ENCODE measurements at regions not wholly inside any gene's neighbourhood (a gene's known extent, or its start where the extent isn't known, plus 50 kb on each side); places are given as distances from the start of the nearest gene placed in this dataset.

DNA sequence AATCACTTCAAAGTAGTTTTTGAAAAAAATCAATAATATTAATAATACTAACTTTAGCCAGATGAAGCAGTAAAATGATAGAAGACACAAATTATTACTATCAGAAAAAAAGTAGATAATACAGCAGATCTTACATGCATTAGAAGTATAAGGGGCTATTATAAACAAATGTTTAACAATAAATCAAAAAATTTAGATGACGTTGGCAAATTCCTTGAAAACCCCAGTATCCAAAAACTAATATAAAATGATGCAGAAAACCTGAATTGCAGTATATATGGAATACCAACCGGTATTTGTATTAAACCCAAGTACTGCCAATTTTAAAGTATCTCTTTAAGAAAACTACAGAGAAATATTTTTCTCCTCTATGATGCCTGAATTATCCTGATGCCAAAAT, 573.3 kb upstream of the CTNND2 start:
- DNase-seq, result no peak

- no peak for DNase-seq
Observed at GRCh38 chr5:12467799-12468198, 563.6 kb upstream of the CTNND2 start.

DNA sequence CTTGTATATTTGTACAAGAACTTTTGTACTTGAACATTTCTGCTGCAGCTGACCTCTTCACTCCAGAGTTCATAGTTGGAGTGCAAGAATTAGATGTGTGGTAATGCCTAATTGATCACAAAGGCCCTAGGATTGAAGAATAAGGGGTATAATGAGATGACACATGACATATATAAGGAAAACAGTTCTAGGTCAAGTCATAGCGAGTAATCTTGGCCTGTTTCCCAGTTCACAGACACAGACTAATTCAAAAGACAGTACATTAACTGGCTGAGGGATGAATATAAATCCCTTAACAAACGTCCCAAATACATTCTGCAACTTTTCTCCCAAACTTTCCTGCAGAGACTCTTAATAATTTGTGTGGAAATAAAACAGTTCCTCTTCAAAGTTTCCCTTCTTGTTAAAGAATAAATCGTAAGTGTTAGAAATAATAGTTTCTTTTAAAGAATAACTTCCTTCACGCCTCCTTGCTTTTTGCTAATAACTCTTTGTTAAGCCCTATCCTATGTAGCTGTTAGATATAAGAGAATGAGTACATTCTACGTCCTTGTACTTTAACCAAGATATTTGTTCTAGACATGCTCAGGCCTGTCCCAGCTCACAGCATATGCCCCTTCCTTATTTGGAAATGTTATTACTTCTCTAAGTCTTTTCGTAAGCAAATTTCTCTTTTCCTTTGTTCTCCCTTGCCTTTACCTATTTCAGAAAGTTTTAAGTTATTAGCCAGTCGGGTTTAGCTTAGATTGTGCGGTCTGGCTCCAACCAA, 556.4 kb upstream of the CTNND2 start:
- DNase-seq, result no peak

GRCh38 chr5:12459326-12459725, 555.1 kb upstream of the CTNND2 start:
- DNase-seq, result no peak

- DNase-seq, result no peak
Observed at GRCh38 chr5:12419075-12419474, 514.8 kb upstream of the CTNND2 start.

DNA sequence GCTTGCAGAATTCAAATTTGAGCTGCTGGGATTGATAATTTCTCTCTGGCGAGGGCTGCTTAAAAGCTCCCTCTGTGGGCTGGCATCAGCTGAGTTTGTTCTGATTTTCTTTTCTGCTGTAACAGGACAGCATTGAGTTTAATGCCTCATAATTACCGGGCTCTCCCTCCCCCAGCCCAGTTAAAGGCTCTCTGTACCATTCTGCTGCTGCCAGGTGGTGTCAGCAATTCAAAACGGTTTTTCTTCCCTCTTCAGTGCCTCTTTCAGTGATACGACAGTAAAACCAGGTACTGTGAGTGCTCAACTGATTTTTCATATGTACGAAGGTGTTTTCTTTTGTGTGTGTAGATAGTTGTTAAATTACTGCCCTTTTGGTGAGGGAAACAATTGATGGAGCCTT, 509.3 kb upstream of the CTNND2 start:
- no peak for DNase-seq

DNA sequence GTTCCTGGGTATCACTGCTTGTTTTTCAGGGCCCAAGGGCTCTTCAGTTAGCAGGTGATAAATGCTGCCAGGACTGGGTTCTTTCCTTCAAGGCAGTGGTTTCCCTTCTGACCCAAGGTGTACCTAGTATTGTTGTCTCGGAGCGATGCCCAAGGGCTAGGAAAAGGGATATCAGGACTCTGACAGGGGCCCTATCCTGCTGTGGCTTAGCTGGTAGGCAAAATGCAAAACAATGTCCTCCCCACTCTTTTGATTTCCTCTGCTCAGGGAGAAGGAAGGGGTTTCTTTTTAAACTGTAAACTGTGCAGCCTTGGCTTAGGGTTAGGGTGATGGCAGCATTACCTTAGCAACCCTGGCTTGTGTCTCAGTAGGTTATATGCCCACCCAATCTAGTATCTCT, 508.8 kb upstream of the CTNND2 start:
- DNase-seq, result no peak

DNA sequence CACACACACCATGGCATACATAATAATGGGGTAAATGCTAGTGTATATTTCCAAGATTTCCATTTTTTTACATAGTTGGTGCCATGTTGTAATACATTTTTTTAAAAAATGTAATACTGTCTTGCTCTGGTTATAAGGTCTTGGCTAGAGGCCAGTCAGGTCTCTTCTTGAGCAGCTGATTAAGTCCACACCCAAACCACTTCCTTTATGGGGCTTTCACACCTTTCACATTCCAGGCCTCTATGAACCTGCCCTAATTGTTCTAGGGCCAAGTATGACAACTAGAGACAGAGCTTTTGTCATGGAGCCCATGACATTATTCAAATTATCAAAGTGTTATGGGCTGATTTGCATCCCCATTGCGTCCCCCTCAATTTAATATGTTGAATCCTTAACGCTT, 495.6 kb upstream of the CTNND2 start:
- DNase-seq, result no peak

GRCh38 chr5:12392246-12392645, 488.0 kb upstream of the CTNND2 start:
- DNase-seq, result no peak

DNA sequence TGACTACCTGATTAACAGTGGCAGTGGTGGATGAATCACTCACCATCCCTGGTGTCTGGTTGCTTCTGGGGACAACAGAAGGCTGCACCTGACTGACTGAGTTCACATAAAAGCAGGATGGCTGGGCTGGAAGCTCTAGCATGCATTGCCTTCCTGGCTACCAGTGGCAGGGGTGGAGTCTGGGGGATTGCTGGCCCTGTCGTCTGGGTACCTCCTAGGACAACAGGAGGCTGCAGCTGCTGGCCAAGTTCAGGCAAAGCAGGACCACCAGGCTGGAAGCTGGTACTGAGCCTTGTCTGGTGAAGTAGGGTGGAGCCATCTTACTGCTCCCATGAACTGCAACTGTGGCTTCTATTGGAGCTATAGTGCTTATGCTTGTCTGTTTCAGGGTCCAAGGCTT, 480.8 kb upstream of the CTNND2 start:
- DNase-seq, result no peak

- DNase-seq, result no peak
Observed at GRCh38 chr5:12384005-12384404, 479.8 kb upstream of the CTNND2 start.

- DNase-seq, result no peak
Observed at GRCh38 chr5:12367973-12368372, 463.7 kb upstream of the CTNND2 start.

GRCh38 chr5:12360218-12360617, 456.0 kb upstream of the CTNND2 start:
- no peak for DNase-seq

DNA sequence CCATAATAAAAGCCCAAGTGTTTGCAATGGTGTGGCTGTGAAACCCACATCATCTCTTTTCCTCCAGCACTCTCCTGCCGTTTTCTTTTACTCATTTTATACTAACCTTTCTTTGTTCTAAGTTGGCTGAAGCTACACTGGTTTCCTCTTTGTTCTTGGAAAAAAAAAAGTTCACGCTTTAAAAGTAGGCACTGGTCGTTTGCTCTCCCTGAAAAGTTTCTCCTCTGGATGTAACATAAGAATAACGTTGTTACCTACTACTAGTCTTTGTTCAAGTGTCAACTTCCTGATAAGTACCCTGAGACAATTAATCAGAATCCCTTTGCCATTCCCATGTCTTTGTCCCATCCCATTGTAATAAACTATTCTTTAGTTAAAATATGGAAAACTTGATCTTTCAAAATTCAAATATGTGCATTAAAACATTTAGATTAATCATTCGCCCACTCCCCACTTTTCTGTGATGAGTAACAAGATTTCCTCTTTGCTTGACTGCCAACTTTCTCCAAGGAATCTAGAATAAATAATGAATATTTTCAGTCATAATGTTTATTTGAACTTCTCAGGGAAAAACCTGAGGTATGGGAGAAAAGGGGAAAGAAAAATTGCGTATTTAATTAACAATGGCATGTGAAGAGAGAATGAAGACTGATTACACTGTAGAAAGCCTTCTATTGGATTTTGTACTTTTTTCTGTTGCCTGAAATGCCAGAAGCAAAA, 454.3 kb upstream of the CTNND2 start:
- no peak for DNase-seq

DNA sequence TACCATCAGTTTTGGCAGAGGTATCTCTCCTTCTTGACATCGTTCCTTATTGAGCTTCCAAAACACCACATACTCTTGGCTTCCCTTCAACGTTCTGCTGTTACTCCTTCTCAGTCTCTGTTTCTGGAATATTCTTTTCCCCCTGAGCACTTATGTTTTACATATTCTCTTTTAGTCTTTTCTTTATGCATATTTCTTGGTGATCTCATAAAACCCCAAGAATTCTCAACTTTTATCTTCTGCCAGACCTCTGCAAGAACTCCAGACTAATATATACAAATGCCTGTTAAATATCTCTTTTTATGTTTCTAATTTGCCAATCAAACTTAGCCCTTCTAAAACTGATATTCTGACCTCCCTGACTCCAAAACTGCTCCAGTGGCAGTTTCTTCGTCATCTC, 453.4 kb upstream of the CTNND2 start:
- no peak for DNase-seq

GRCh38 chr5:12354686-12355085, 450.4 kb upstream of the CTNND2 start:
- DNase-seq, result peak; percentile 58

DNA sequence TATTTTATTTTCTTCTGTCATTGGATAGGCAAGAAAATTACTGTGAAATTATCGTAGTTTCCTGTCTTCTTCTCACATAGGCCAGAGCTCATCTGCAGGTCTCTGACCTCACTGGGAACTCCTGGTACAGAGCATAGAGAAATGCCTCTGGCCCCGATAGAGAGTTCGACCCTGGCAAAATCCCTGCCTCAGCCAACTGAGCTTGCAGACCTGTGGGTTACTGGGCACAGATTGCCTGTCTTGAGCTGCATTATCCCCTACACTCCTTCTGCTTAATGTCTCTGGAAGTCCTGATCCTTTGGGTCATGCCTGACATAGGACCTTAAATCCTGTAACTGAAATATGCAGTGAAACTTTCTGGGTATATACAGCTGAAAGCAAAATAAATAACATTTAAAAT, 439.3 kb upstream of the CTNND2 start:
- no peak for DNase-seq

- DNase-seq, result no peak
Observed at GRCh38 chr5:12335938-12336337, 431.7 kb upstream of the CTNND2 start.

DNA sequence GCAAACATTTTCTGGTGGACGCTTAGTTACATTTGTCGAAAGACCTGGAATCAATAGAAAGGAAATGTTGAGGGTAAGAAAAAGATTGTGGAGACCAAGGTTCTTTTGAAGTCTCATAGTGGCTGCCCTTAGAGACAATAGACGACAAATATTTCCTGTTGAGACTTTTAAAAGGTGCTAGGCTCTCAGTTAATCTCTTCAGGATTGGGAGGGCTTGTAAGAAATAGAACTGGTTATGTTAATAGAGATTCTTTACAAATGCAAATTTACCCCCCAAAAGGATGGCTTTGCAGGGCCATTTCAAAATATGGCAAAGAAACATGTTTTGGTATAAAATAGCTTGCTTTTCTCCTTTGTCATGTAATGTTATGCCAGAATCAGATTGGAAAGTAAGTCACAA, 428.2 kb upstream of the CTNND2 start:
- DNase-seq, result no peak

DNA sequence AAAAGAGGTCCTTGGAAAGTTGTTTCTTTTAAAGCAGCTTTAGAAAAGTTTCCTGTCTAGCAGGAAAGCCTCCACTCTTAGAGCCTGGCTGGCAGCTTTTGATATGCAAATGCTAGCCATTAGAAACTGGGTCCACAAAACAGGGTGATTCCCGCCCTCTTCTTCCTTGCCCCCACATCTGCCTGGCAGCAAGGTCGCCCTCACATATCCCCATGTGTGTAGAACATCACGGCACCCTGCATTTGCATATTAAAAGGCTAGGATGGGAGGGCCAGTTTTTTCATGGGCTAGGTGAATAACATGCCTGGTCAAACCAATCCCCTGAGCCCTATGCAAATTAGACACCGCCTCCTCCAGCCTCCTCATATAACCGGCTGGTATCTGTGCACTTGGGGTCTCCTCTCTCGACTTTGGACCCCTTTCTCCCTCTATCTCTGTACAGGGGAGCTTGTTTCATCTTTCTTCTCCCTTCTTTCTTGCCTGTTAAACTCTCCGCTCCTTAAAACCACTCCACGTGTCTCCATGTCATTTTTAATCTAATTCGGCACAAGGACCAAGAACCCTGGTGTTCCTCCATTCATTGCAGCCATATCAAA, 426.8 kb upstream of the CTNND2 start:
- DNase-seq, result no peak

GRCh38 chr5:12330381-12330780, 426.1 kb upstream of the CTNND2 start:
- DNase-seq, result no peak

- no peak for DNase-seq
Observed at GRCh38 chr5:12323637-12324229, 419.5 kb upstream of the CTNND2 start.

DNA sequence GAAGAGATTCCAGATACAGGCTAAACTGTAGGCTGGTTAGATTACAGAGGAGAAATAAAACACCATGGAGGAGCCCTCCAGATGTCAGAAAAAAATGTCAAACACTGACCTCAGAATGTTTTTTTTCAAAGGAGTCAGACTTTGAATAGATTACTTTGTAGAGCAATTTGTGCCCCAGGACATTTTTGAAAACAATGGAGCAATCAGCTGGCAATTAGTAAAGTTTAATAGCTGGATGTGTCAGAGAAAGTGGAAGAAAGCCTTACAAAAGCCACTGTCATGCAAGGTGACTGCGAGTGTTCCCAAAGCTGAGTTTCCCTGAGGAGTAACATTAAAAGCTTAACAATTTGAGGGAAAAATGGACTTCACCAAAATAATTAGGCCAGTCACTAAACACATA, 417.8 kb upstream of the CTNND2 start:
- peak; percentile 53 for DNase-seq

GRCh38 chr5:12320331-12320730, 416.1 kb upstream of the CTNND2 start:
- peak; percentile 64 for DNase-seq

Measured in islet precursor cell (in vitro differentiated cells).